HCT116 (cell line): ENCODE measurements at regions not wholly inside any gene's neighbourhood (a gene's known extent, or its start where the extent isn't known, plus 50 kb on each side); places are given as distances from the start of the nearest gene placed in this dataset.
"Not testable (repeated sequence)": the region's sequence is repeated elsewhere in the genome, so short reads cannot be mapped to it uniquely, and the experiment has no call there.

Experiments
- ATAC-seq: fragments of 200-7000 bp; cut with Tn5 transposase; 2 replicates; pipeline ENCODE4 v1.9.1; 2020; ENCODE audit warnings: mild to moderate bottlenecking, moderate library complexity
- BruUV-seq: library from RNA; stranded (reverse); fragments of 400-500 nt; replicated peaks from 2 replicates; lab custom pipeline; 2021; lab: Mats Ljungman, UMichigan
- CTCF ChIA-PET: fragments of 300-600 bp; sonication (Branson Sonifier 250); formaldehyde crosslinking; loops from one replicate; lab custom pipeline; 2021; ENCODE audit warnings: antibody characterized with exemption; lab: Charles Lee
- POLR2A ChIA-PET: fragments of 300-600, 350-600 bp; sonication (Branson Sonifier 250); formaldehyde crosslinking; loops from one replicate; lab custom pipeline; 2021; ENCODE audit warnings: antibody characterized with exemption; lab: Charles Lee
- RAD21 ChIA-PET, 2 experiments: fragments of 300-600 bp; sonication (Branson Sonifier 250); formaldehyde crosslinking; loops; one replicate each; lab custom pipeline; 2023; ENCODE audit warnings: low total read pairs in 2 of 2; ENCODE audit not compliant: uncharacterized antibody in 2 of 2, unreplicated experiment in 2 of 2, low non-redundant PET in 1 of 2; lab: Charles Lee
- DNase-seq: peaks from one replicate; pipeline ENCODE4 v3.0.0-alpha.2; 2010; ENCODE audit warnings: low read depth, low spot score
- H2AFZ ChIP-seq: fragments of 200-600 bp; shearing (Covaris generic), sonication (generic); 2 replicates; pipeline ENCODE4 v1.6.1; 2017; ENCODE audit warnings: low read depth, mixed run types, mixed read lengths, antibody characterized with exemption, low read length; ENCODE audit not compliant: poor library complexity, severe bottlenecking
- H3K27ac ChIP-seq: 2 replicates; pipeline ENCODE4 v1.5.1; 2012; ENCODE audit warnings: low read depth, low read length
- H3K27me3 ChIP-seq: fragments of 200-600 bp; sonication (generic); 2 replicates; pipeline ENCODE4 v1.6.1; 2016; ENCODE audit warnings: mixed run types, low read length, mixed read lengths; ENCODE audit not compliant: insufficient read depth
- H3K36me3 ChIP-seq, 2 experiments: fragments of 200-500 bp in 1 of 2; fragments of 200-600 bp in 1 of 2; sonication (Bioruptor generic) in 1 of 2; sonication (generic) in 1 of 2; 2 replicates each; pipeline versions ENCODE4 v1.5.1 to v1.6.1; 2014 to 2016; ENCODE audit warnings: low read length in 2 of 2, inconsistent platforms in 1 of 2, mixed read lengths in 1 of 2, mixed run types in 1 of 2; ENCODE audit not compliant: insufficient read depth in 2 of 2, control insufficient read depth in 1 of 2
- H3K4me1 ChIP-seq, 2 experiments: fragments of 200-600 bp in 1 of 2; sonication (generic) in 1 of 2; 2 replicates each; pipeline versions ENCODE4 v1.5.1 to v1.6.1; 2012 to 2017; ENCODE audit warnings: low read length in 2 of 2, inconsistent platforms in 1 of 2, mild to moderate bottlenecking in 1 of 2, mixed read lengths in 1 of 2, mixed run types in 1 of 2, moderate library complexity in 1 of 2; ENCODE audit not compliant: insufficient read depth in 2 of 2, control insufficient read depth in 1 of 2
- H3K4me2 ChIP-seq: fragments of 200-600 bp; sonication (generic); 2 replicates; pipeline ENCODE4 v1.6.1; 2017; ENCODE audit warnings: mixed run types, low read length, mixed read lengths
- H3K4me3 ChIP-seq, 2 experiments: fragments of 200-600 bp in 1 of 2; sonication (generic) in 1 of 2; replicated peaks in 1 of 2; 2 replicates each; pipeline ENCODE4 v1.5.1; 2011 to 2016; ENCODE audit warnings: low read length in 2 of 2, control low read depth in 1 of 2, low read depth in 1 of 2, mild to moderate bottlenecking in 1 of 2, mixed read lengths in 1 of 2, mixed run types in 1 of 2
- H3K79me2 ChIP-seq: fragments of 200-600 bp; sonication (generic); 2 replicates; pipeline ENCODE4 v1.6.1; 2017; ENCODE audit warnings: mild to moderate bottlenecking, mixed run types, low read length, moderate library complexity, mixed read lengths; ENCODE audit not compliant: insufficient read depth
- H3K9ac ChIP-seq: fragments of 200-600 bp; sonication (generic); 2 replicates; pipeline ENCODE4 v1.6.1; 2016; ENCODE audit warnings: low read length, mixed read lengths
- H3K9me2 ChIP-seq: fragments of 200-600 bp; sonication (generic), shearing (Covaris generic); 2 replicates; pipeline ENCODE4 v1.6.1; 2017; ENCODE audit warnings: mixed run types, mild to moderate bottlenecking, moderate library complexity; ENCODE audit not compliant: insufficient read depth
- H3K9me3 ChIP-seq, 2 experiments: fragments of 200-500 bp in 1 of 2; fragments of 200-600 bp in 1 of 2; sonication (Bioruptor generic) in 1 of 2; sonication (generic) in 1 of 2; 2 replicates each; pipeline ENCODE4 v1.6.1; 2014 to 2017; ENCODE audit warnings: low read length in 2 of 2, mixed read lengths in 2 of 2, inconsistent platforms in 1 of 2, low read depth in 1 of 2, mild to moderate bottlenecking in 1 of 2, mixed run types in 1 of 2, moderate library complexity in 1 of 2; ENCODE audit not compliant: control insufficient read depth in 1 of 2, insufficient read depth in 1 of 2
- H4K20me1 ChIP-seq: fragments of 200-600 bp; sonication (generic), shearing (Covaris generic); 2 replicates; pipeline ENCODE4 v1.6.1; 2017; ENCODE audit warnings: mixed run types, mild to moderate bottlenecking, moderate library complexity; ENCODE audit not compliant: insufficient read depth
- ELF1 ChIP-seq: IDR thresholded peaks from 2 replicates; pipeline ENCODE4 v1.6.1; 2012; ENCODE audit warnings: low read depth, borderline replicate concordance
- SIN3A ChIP-seq: IDR thresholded peaks from 2 replicates; pipeline ENCODE4 v1.6.1; 2012; ENCODE audit warnings: low read depth
- SP1 ChIP-seq: IDR thresholded peaks from 2 replicates; pipeline ENCODE4 v1.6.1; 2012; ENCODE audit warnings: low read depth
- SRF ChIP-seq: IDR thresholded peaks from 2 replicates; pipeline ENCODE4 v1.6.1; 2012; ENCODE audit warnings: low read depth
- TCF7L2 ChIP-seq: IDR thresholded peaks from 2 replicates; pipeline ENCODE4 v1.7.0; 2011; ENCODE audit warnings: borderline replicate concordance, inconsistent platforms; ENCODE audit not compliant: insufficient read depth, insufficient read length; ENCODE audit errors: extremely low read depth
- YY1 ChIP-seq: IDR thresholded peaks from 2 replicates; pipeline ENCODE4 v1.6.1; 2011; ENCODE audit warnings: low read length, low read depth, moderate library complexity, mild to moderate bottlenecking; ENCODE audit not compliant: insufficient replicate concordance; ENCODE audit errors: extremely low read depth
- ZFX ChIP-seq: fragments of 450-650 bp; IDR thresholded peaks from 2 replicates; pipeline ENCODE4 v1.6.1; 2017
- ZNF274 ChIP-seq: fragments of 200-500 bp; sonication (Bioruptor generic); IDR thresholded peaks from 2 replicates; pipeline ENCODE4 v1.6.1; 2014; ENCODE audit warnings: mild to moderate bottlenecking, low read depth, low read length, inconsistent platforms
- intact Hi-C: fragments of 100-400 bp; cut with micrococcal nuclease; formaldehyde crosslinking; loops from 2 replicates; pipeline ENCODE4 v1.10.0; 2022
- TF ChIP-seq, protein P1 (sequence below): IDR thresholded peaks from 2 replicates; pipeline ENCODE4 v1.6.1; 2011; ENCODE audit warnings: mild to moderate bottlenecking, low read length, moderate library complexity; ENCODE audit not compliant: insufficient replicate concordance; ENCODE audit errors: extremely low read depth
- TF ChIP-seq, protein P2 (sequence below), 3 experiments: fragments of 200-600 bp in 1 of 3; sonication (generic) in 1 of 3; IDR thresholded peaks in 2 of 3; conservative IDR thresholded peaks in 1 of 3; 2 replicates each; pipeline ENCODE4 v1.5.1; 2012 to 2017; ENCODE audit warnings: low read depth in 2 of 3, low read length in 2 of 3, antibody characterized with exemption in 1 of 3, borderline replicate concordance in 1 of 3, control low read depth in 1 of 3, mild to moderate bottlenecking in 1 of 3, mixed read lengths in 1 of 3, mixed run types in 1 of 3, moderate library complexity in 1 of 3; ENCODE audit not compliant: insufficient read depth in 1 of 3

DNA sequence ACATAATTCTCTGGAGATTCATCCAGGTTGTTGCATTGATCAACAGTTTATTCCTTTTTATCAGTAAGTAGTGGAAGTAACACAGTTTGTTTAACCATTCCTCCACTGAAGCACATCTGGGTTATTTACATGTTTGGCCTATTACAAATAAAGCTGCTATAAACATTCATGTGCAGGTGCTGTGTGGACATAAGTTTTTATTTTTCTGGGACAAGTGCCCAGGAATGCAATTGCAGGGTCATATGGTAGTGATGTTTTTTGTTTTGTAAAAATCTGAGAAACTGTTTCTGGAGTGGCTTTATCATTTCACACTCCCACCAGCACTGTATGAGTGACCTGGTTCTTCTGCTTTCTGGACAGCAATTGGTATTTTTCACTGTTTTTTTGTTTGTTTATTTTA lies 505.4 kb downstream of the CCER1 start (continued):
- TF ChIP-seq, protein P1, sequence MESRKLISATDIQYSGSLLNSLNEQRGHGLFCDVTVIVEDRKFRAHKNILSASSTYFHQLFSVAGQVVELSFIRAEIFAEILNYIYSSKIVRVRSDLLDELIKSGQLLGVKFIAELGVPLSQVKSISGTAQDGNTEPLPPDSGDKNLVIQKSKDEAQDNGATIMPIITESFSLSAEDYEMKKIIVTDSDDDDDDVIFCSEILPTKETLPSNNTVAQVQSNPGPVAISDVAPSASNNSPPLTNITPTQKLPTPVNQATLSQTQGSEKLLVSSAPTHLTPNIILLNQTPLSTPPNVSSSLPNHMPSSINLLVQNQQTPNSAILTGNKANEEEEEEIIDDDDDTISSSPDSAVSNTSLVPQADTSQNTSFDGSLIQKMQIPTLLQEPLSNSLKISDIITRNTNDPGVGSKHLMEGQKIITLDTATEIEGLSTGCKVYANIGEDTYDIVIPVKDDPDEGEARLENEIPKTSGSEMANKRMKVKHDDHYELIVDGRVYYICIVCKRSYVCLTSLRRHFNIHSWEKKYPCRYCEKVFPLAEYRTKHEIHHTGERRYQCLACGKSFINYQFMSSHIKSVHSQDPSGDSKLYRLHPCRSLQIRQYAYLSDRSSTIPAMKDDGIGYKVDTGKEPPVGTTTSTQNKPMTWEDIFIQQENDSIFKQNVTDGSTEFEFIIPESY = no peak
- TF ChIP-seq SP1 (no peak), ZFX (no peak), SIN3A (no peak), ELF1 (no peak), SRF (no peak), YY1 (no peak), ZNF274 (no peak), TCF7L2 (no peak)
- TF ChIP-seq, protein P2, sequence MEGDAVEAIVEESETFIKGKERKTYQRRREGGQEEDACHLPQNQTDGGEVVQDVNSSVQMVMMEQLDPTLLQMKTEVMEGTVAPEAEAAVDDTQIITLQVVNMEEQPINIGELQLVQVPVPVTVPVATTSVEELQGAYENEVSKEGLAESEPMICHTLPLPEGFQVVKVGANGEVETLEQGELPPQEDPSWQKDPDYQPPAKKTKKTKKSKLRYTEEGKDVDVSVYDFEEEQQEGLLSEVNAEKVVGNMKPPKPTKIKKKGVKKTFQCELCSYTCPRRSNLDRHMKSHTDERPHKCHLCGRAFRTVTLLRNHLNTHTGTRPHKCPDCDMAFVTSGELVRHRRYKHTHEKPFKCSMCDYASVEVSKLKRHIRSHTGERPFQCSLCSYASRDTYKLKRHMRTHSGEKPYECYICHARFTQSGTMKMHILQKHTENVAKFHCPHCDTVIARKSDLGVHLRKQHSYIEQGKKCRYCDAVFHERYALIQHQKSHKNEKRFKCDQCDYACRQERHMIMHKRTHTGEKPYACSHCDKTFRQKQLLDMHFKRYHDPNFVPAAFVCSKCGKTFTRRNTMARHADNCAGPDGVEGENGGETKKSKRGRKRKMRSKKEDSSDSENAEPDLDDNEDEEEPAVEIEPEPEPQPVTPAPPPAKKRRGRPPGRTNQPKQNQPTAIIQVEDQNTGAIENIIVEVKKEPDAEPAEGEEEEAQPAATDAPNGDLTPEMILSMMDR (IDR thresholded peaks at IDR 0.05 in 2 of 3, conservative IDR thresholded peaks at IDR 0.05 in 1 of 3; ENCODE audit: borderline replicate concordance in 1 of 3, insufficient read depth in 1 of 3, low read depth in 2 of 3, low read length in 2 of 3) = no peak

DNA sequence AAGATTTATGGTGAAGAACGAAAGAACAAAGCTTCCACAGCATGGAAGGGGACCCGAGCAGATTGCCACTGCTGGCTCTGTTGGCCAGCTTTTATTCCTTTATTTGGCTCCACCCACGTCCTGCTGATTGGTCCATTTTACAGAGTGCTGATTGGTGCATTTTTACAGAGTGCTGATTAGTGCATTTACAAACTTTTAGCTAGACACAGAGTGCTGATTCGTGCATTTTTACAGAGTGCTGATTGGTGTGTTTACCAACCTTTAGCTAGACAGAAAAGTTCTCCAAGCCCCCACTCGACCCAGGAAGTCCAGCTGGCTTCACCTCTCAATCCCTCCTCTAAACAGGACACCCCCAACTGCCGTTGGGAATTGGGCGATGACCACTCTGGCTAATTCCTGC lies 511.5 kb downstream of the CCER1 start:
- H3K79me2 ChIP-seq, H3K9me2 ChIP-seq, H3K4me3 ChIP-seq, H2AFZ ChIP-seq, DNase-seq, H3K36me3 ChIP-seq, H3K4me2 ChIP-seq, ATAC-seq, H3K4me1 ChIP-seq, CTCF ChIA-PET, intact Hi-C loops, H3K27ac ChIP-seq, H3K9me3 ChIP-seq, BruUV-seq, RAD21 ChIA-PET, H4K20me1 ChIP-seq, H3K9ac ChIP-seq, H3K27me3 ChIP-seq: not testable (repeated sequence)
- POLR2A ChIA-PET = interaction anchor here (1.2 kb wide), 1 partner anchor 31 kb away, joined by 3 read pairs; no protein-coding TSS in a partner anchor
